Activated CD8-positive, alpha-beta T cell treated with anti-CD3 and anti-CD28 coated beads for 36 hours (primary cell): ENCODE measurements at regions not wholly inside any gene's neighbourhood (a gene's known extent, or its start where the extent isn't known, plus 50 kb on each side); places are given as distances from the start of the nearest gene placed in this dataset.

Experiments
- ATAC-seq: fragments of 200-7000 bp; cut with Tn5 transposase; one replicate; pipeline ENCODE4 v1.10.0; 2021; ENCODE audit warnings: mild to moderate bottlenecking, moderate library complexity
- CTCF ChIA-PET: fragments of 350-600 bp; sonication (Branson Sonifier 250); formaldehyde crosslinking; loops from one replicate; lab custom pipeline; 2021; ENCODE audit warnings: antibody characterized with exemption; lab: Charles Lee
- POLR2A ChIA-PET: fragments of 350-600 bp; sonication (Branson Sonifier 250); formaldehyde crosslinking; loops from one replicate; lab custom pipeline; 2021; ENCODE audit warnings: antibody characterized with exemption; lab: Charles Lee
- DNase-seq: peaks from one replicate; pipeline ENCODE4 v3.0.0-alpha.2; 2020
- H3K27ac Mint-ChIP-seq: one replicate; pipeline ENCODE4 v1.8.0; 2021; ENCODE audit warnings: mild to moderate bottlenecking, mixed read lengths
- H3K27me3 Mint-ChIP-seq: one replicate; pipeline ENCODE4 v1.8.0; 2021; ENCODE audit warnings: mixed read lengths
- H3K36me3 Mint-ChIP-seq: one replicate; pipeline ENCODE4 v1.8.0; 2021; ENCODE audit warnings: low read depth, mixed read lengths
- H3K4me1 Mint-ChIP-seq: one replicate; pipeline ENCODE4 v1.8.0; 2021; ENCODE audit warnings: low read depth, mixed read lengths
- H3K4me3 Mint-ChIP-seq: one replicate; pipeline ENCODE4 v1.8.0; 2021; ENCODE audit warnings: mild to moderate bottlenecking, moderate library complexity, mixed read lengths
- H3K9me3 Mint-ChIP-seq: one replicate; pipeline ENCODE4 v1.8.0; 2021; ENCODE audit warnings: mixed read lengths
- intact Hi-C: fragments of 100-400 bp; cut with micrococcal nuclease; formaldehyde crosslinking; loops from one replicate; pipeline ENCODE4 v1.10.0; 2022
- TF ChIP-seq, protein P1 (sequence below): fragments of 200-600 bp; IDR thresholded peaks from one replicate; pipeline ENCODE4 v1.8.0; 2022; ENCODE audit warnings: antibody characterized with exemption, mild to moderate bottlenecking

DNA sequence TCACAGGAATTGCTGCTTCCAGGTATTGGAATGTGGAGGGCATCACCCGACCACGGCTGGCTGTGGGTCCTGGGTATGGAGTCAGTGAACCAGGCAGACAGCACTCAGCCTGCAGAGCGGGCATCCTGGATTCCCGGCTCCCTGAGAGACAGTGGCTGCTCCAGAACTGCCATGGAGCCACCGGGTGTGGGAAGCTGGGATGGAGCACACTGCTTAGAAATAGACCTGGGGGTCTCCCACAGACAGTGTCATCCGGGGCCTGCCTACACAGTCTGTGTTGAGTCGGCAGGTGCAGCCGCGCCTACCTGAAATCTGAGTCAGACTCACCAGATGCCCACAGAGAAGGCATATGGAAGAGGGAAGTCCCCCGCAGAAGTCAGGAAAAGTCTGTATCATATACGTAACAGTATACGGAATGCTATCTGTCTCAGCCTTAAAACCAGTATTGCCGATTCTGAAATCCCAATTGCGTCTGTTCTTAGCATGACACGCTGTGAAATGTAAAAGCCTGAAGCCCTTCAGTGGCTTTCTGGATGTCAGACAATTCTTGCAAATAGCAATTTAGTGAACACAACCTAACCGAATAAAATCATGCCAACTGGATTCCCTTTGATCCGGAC, 509.7 kb upstream of the MYT1L start:
- TF ChIP-seq, protein P1, sequence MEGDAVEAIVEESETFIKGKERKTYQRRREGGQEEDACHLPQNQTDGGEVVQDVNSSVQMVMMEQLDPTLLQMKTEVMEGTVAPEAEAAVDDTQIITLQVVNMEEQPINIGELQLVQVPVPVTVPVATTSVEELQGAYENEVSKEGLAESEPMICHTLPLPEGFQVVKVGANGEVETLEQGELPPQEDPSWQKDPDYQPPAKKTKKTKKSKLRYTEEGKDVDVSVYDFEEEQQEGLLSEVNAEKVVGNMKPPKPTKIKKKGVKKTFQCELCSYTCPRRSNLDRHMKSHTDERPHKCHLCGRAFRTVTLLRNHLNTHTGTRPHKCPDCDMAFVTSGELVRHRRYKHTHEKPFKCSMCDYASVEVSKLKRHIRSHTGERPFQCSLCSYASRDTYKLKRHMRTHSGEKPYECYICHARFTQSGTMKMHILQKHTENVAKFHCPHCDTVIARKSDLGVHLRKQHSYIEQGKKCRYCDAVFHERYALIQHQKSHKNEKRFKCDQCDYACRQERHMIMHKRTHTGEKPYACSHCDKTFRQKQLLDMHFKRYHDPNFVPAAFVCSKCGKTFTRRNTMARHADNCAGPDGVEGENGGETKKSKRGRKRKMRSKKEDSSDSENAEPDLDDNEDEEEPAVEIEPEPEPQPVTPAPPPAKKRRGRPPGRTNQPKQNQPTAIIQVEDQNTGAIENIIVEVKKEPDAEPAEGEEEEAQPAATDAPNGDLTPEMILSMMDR = no peak
- DNase-seq (no peak), ATAC-seq (no peak)
- no peaks in the 10 kb centered on the region for H3K9me3 Mint-ChIP-seq
- H3K27ac Mint-ChIP-seq = no peak overlapping the region
- intact Hi-C loops = no loop called here
- CTCF ChIA-PET = no interaction called here
- no peak overlapping the region for H3K4me3 Mint-ChIP-seq
- no peaks in the 10 kb centered on the region for H3K36me3 Mint-ChIP-seq
- POLR2A ChIA-PET = no interaction called here
- no peaks in the 10 kb centered on the region for H3K4me1 Mint-ChIP-seq
- no peaks in the 10 kb centered on the region for H3K27me3 Mint-ChIP-seq

- Mint-ChIP-seq H3K9me3 (no peaks in the 10 kb centered on the region), H3K27ac (no peak overlapping the region), H3K4me3 (no peak overlapping the region), H3K36me3 (no peaks in the 10 kb centered on the region), H3K27me3 (no peaks in the 10 kb centered on the region), H3K4me1 (no peaks in the 10 kb centered on the region)
- ATAC-seq (no peak), DNase-seq (no peak)
- intact Hi-C loops = no loop called here
- TF ChIP-seq, protein P1 = no peak
- ChIA-PET CTCF (no interaction called here), POLR2A (no interaction called here)
Observed at GRCh38 chr2:2839782-2840531, 508.9 kb upstream of the MYT1L start.

DNA sequence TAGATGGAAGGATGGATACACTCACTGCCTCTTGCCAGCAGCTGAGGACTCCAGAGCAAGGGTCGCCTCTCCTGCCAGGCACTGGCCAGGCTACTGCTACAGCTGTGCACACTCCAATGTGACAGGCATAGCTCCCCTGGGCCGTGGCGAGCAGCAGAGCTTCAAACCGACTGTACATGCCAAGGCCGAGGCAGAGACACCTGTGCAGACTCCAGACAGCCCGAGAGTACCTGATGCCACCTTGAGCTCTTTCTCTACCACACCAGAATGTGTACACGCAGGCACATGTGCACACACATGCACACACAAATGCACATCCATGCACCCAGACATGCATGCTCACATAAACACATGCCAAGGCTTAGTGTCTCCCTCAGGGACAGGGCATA, 508.3 kb upstream of the MYT1L start:
- ATAC-seq (no peak), DNase-seq (no peak)
- H3K36me3 Mint-ChIP-seq = no peaks in the 10 kb centered on the region
- H3K27me3 Mint-ChIP-seq = no peaks in the 10 kb centered on the region
- H3K4me1 Mint-ChIP-seq = no peaks in the 10 kb centered on the region
- ChIA-PET POLR2A (interaction anchor here (0.6 kb wide), 1 partner anchor 866 kb away, joined by 3 read pairs; no protein-coding TSS in a partner anchor), CTCF (no interaction called here)
- TF ChIP-seq, protein P1 = no peak
- H3K27ac Mint-ChIP-seq = no peak overlapping the region
- intact Hi-C loops = no loop called here
- H3K4me3 Mint-ChIP-seq = no peak overlapping the region
- H3K9me3 Mint-ChIP-seq = no peaks in the 10 kb centered on the region

- ATAC-seq (no peak), DNase-seq (no peak)
- TF ChIP-seq, protein P1 = no peak
- H3K27ac Mint-ChIP-seq = no peak overlapping the region
- no peaks in the 10 kb centered on the region for H3K4me1 Mint-ChIP-seq
- POLR2A ChIA-PET = no interaction called here
- H3K36me3 Mint-ChIP-seq = no peaks in the 10 kb centered on the region
- no peaks in the 10 kb centered on the region for H3K9me3 Mint-ChIP-seq
- CTCF ChIA-PET = no interaction called here
- H3K27me3 Mint-ChIP-seq = no peaks in the 10 kb centered on the region
- intact Hi-C loops = no loop called here
- H3K4me3 Mint-ChIP-seq = no peak overlapping the region
Observed at GRCh38 chr2:2838548-2838845, 507.4 kb upstream of the MYT1L start.

- Mint-ChIP-seq H3K9me3 (no peaks in the 10 kb centered on the region), H3K4me3 (no peak overlapping the region), H3K4me1 (no peaks in the 10 kb centered on the region), H3K36me3 (no peaks in the 10 kb centered on the region), H3K27ac (no peak overlapping the region), H3K27me3 (no peaks in the 10 kb centered on the region)
- DNase-seq (no peak), ATAC-seq (no peak)
- CTCF ChIA-PET = no interaction called here
- TF ChIP-seq, protein P1 = no peak
- intact Hi-C loops = no loop called here
- POLR2A ChIA-PET = no interaction called here
Observed at GRCh38 chr2:2837746-2838547, 506.9 kb upstream of the MYT1L start.
